OCI-LY7 (cell line): ENCODE measurements at regions not wholly inside any gene's neighbourhood (a gene's known extent, or its start where the extent isn't known, plus 50 kb on each side); places are given as distances from the start of the nearest gene placed in this dataset.

Source experiments
- CTCF ChIP-seq: fragments of 200-600 bp; sonication (generic); conservative IDR thresholded peaks from 2 replicates; pipeline ENCODE4 v1.5.1; 2014; ENCODE audit warnings: mild to moderate bottlenecking, antibody characterized with exemption, low read length, moderate library complexity, mixed read lengths
- EZH2phosphoT487 ChIP-seq: fragments of 200-600 bp; sonication (generic); IDR thresholded peaks from 2 replicates; pipeline ENCODE4 v1.6.1; 2018; ENCODE audit warnings: low read depth, borderline replicate concordance, mild to moderate bottlenecking, mixed run types, antibody characterized with exemption, low read length, moderate library complexity, mixed read lengths

GRCh38 chr10:63027531-63027930 is 105.6 kb upstream of the NRBF2 start:
- TF ChIP-seq CTCF (no peak), EZH2phosphoT487 (no peak)
